ENCODE measurements at regions not wholly inside any gene's neighbourhood (a gene's known extent, or its start where the extent isn't known, plus 50 kb on each side); places are given as distances from the start of the nearest gene placed in this dataset.
A peak's percentile ranks its signal among the peaks of the same experiment; 100 is the strongest.

DNA sequence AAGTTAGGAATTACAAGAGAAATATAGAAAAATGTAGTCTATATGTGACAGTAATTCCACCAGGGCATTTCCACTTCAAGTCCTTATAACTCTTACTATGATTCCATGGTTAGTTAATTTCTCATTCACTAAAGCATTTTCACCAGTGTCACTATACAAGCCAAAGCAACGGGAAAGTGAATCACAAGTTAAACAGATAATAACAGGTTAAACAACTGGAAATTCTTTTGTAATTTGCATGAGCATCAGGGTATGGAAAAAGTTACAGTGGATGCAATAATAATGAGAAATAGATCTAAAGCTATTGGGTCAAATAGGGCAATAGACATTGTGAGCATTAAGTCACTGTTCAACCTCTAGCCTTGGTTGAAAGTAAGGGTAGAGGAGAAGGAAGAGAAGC is 88.9 kb upstream of the ST6GAL2 start:
- Histone ChIP-seq H3K9me3 (ENCODE audit: control insufficient read depth in 4 of 4, insufficient read depth in 3 of 4, low read length in 3 of 4) (no peaks in the 10 kb centered on the region), H3K9ac (ENCODE audit: insufficient read depth in 1 of 2, low read length in 2 of 2) (no peak overlapping the region), H3K4me1 (ENCODE audit: control insufficient read depth in 5 of 5, insufficient read depth in 5 of 5, low read length in 5 of 5) (peaks cover 0 to 4% (median 0%) of the 10 kb centered on the region in 5 donors), H3K36me3 (ENCODE audit: control insufficient read depth in 4 of 4, insufficient read depth in 4 of 4, low read length in 4 of 4) (no peaks in the 10 kb centered on the region), H3K4me3 (no peak overlapping the region), H3K27me3 (ENCODE audit: control insufficient read depth in 3 of 3, insufficient read depth in 3 of 3, low read length in 2 of 3) (no peaks in the 10 kb centered on the region), H3K27ac (ENCODE audit: low read depth in 1 of 2, low read length in 1 of 2) (no peak overlapping the region)
- TF ChIP-seq, protein P1, sequence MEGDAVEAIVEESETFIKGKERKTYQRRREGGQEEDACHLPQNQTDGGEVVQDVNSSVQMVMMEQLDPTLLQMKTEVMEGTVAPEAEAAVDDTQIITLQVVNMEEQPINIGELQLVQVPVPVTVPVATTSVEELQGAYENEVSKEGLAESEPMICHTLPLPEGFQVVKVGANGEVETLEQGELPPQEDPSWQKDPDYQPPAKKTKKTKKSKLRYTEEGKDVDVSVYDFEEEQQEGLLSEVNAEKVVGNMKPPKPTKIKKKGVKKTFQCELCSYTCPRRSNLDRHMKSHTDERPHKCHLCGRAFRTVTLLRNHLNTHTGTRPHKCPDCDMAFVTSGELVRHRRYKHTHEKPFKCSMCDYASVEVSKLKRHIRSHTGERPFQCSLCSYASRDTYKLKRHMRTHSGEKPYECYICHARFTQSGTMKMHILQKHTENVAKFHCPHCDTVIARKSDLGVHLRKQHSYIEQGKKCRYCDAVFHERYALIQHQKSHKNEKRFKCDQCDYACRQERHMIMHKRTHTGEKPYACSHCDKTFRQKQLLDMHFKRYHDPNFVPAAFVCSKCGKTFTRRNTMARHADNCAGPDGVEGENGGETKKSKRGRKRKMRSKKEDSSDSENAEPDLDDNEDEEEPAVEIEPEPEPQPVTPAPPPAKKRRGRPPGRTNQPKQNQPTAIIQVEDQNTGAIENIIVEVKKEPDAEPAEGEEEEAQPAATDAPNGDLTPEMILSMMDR (IDR thresholded peaks at IDR 0.05; ENCODE audit: control extremely low read depth, extremely low read depth), result no peak
- DNase-seq (no peak), ATAC-seq (ENCODE audit: insufficient read depth, low FRiP score) (no peak)
- 83 to 92% methylated on average over 1 of the region's 1 CpG for WGBS, 2 donors

DNA sequence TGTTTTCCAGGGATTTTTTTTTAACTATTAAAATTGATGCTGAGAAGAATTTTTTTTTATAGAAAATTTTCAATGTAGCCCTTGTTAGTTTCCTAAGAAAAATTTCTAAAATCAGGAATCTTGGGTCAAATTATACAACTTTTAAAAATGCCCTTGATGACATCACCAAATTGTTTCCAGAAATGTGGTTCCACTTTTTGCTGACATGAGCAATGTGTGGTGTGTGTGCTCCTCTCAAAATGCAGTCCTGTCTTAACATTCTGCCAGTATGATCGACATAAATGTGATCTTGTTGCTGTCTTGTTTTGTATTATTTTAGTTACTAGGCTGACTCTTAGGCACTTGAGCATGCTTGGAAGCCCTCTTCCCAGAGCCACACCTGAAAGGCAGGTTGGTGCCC is 89.7 kb upstream of the ST6GAL2 start:
- ATAC-seq (ENCODE audit: insufficient read depth, low FRiP score) (no peak), DNase-seq (no peak)
- no peak overlapping the region for H3K27ac ChIP-seq (ENCODE audit: low read depth in 1 of 2, low read length in 1 of 2)
- H3K9me3 ChIP-seq (ENCODE audit: control insufficient read depth in 4 of 4, insufficient read depth in 3 of 4, low read length in 3 of 4), result no peaks in the 10 kb centered on the region
- TF ChIP-seq, protein P1 (IDR thresholded peaks at IDR 0.05; ENCODE audit: control extremely low read depth, extremely low read depth), result no peak
- H3K9ac ChIP-seq (ENCODE audit: insufficient read depth in 1 of 2, low read length in 2 of 2), result no peak overlapping the region
- H3K4me3 ChIP-seq, result no peak overlapping the region
- peaks cover 0 to 4% (median 0%) of the 10 kb centered on the region in 5 donors for H3K4me1 ChIP-seq (ENCODE audit: control insufficient read depth in 5 of 5, insufficient read depth in 5 of 5, low read length in 5 of 5)
- no peaks in the 10 kb centered on the region for H3K27me3 ChIP-seq (ENCODE audit: control insufficient read depth in 3 of 3, insufficient read depth in 3 of 3, low read length in 2 of 3)
- 70 to 89% methylated on average over 1 of the region's 1 CpG for WGBS, 2 donors
- no peaks in the 10 kb centered on the region for H3K36me3 ChIP-seq (ENCODE audit: control insufficient read depth in 4 of 4, insufficient read depth in 4 of 4, low read length in 4 of 4)

DNA sequence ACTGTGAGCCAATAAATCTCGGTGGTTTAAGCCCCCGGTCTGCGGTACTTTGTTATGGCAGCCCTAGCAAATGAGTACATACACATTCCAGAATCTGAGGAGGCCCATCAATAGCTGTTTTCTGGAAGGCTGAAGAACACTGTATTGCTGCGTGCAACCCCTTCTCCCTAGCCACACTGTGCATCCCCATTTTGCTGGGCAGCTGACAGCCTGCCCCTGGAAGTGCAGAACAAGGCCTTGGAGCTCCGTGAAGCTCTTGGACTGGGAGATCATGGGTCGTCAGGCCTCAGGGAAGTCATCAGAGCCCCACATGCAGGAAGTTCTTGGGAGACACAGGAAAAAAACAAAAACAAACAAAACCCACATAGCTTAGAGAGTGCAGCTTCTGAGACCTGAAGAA is 90.6 kb upstream of the ST6GAL2 start:
- WGBS, 2 donors, result 76 to 79% methylated on average over 6 of the region's 6 CpGs
- Histone ChIP-seq H3K4me3 (no peak overlapping the region), H3K27me3 (ENCODE audit: control insufficient read depth in 3 of 3, insufficient read depth in 3 of 3, low read length in 2 of 3) (no peaks in the 10 kb centered on the region), H3K9me3 (ENCODE audit: control insufficient read depth in 4 of 4, insufficient read depth in 3 of 4, low read length in 3 of 4) (no peaks in the 10 kb centered on the region), H3K9ac (ENCODE audit: insufficient read depth in 1 of 2, low read length in 2 of 2) (no peak overlapping the region), H3K36me3 (ENCODE audit: control insufficient read depth in 4 of 4, insufficient read depth in 4 of 4, low read length in 4 of 4) (no peaks in the 10 kb centered on the region), H3K27ac (ENCODE audit: low read depth in 1 of 2, low read length in 1 of 2) (no peak overlapping the region), H3K4me1 (ENCODE audit: control insufficient read depth in 5 of 5, insufficient read depth in 5 of 5, low read length in 5 of 5) (peaks cover 0 to 4% (median 0%) of the 10 kb centered on the region in 5 donors)
- ATAC-seq (ENCODE audit: insufficient read depth, low FRiP score), result no peak
- DNase-seq, result no peak
- TF ChIP-seq, protein P1 (IDR thresholded peaks at IDR 0.05; ENCODE audit: control extremely low read depth, extremely low read depth), result no peak

DNA sequence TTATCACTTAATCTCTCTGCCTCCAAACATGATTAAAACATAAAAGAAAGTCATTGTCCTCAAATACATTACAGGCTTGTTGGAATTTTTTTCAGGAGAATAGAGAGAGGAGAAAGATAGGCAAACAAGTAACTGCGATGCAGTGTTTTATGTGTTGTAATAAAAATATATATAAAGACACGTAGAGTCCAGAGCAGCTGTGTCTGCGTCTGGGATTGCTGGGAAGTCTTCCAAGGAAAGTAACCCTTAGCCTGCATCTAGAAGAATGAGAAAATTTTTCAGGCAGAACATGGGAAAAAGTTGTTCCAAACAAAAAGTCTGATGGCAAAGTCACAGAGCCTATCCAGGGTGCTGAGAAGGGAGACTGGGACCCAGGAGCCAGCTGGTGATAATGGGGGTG is 91.8 kb upstream of the ST6GAL2 start:
- H3K9me3 ChIP-seq (ENCODE audit: control insufficient read depth in 4 of 4, insufficient read depth in 3 of 4, low read length in 3 of 4), result no peaks in the 10 kb centered on the region
- peaks cover 0 to 4% (median 0%) of the 10 kb centered on the region in 5 donors for H3K4me1 ChIP-seq (ENCODE audit: control insufficient read depth in 5 of 5, insufficient read depth in 5 of 5, low read length in 5 of 5)
- 72 to 84% methylated on average over 3 of the region's 3 CpGs for WGBS, 2 donors
- H3K9ac ChIP-seq (ENCODE audit: insufficient read depth in 1 of 2, low read length in 2 of 2), result no peak overlapping the region
- no peaks in the 10 kb centered on the region for H3K27me3 ChIP-seq (ENCODE audit: control insufficient read depth in 3 of 3, insufficient read depth in 3 of 3, low read length in 2 of 3)
- no peaks in the 10 kb centered on the region for H3K36me3 ChIP-seq (ENCODE audit: control insufficient read depth in 4 of 4, insufficient read depth in 4 of 4, low read length in 4 of 4)
- DNase-seq (peak; percentile 62 to 90 (median 84)), ATAC-seq (ENCODE audit: insufficient read depth, low FRiP score) (no peak)
- no peak overlapping the region for H3K4me3 ChIP-seq
- TF ChIP-seq, protein P1 (IDR thresholded peaks at IDR 0.05; ENCODE audit: control extremely low read depth, extremely low read depth), result no peak
- no peak overlapping the region for H3K27ac ChIP-seq (ENCODE audit: low read depth in 1 of 2, low read length in 1 of 2)
